Upper lobe of left lung (tissue), 4 donors: ENCODE measurements at regions not wholly inside any gene's neighbourhood (a gene's known extent, or its start where the extent isn't known, plus 50 kb on each side); places are given as distances from the start of the nearest gene placed in this dataset.

Experiments
- CTCF ChIP-seq, 6 experiments: fragments of 450-650 bp in 4 of 6; fragments of 200-600 bp in 2 of 6; sonication (generic) in 2 of 6; IDR thresholded peaks; one replicate each; pipeline ENCODE4 v1.5.1; 2016 to 2019; ENCODE audit warnings: antibody characterized with exemption in 6 of 6
- EP300 ChIP-seq, 4 donors: sonication (generic); formaldehyde crosslinking; IDR thresholded peaks; one replicate each; pipeline ENCODE4 v1.5.1; 2017; ENCODE audit warnings: antibody characterized with exemption in 4 of 4, control low read depth in 2 of 4

GRCh38 chr1:208366559-208366958 is 122.4 kb upstream of the PLXNA2 start:
- TF ChIP-seq CTCF (IDR thresholded peaks at IDR 0.05) (no peak), EP300 (IDR thresholded peaks at IDR 0.05) (no peak)
